GM23338 (cell line): ENCODE measurements at regions not wholly inside any gene's neighbourhood (a gene's known extent, or its start where the extent isn't known, plus 50 kb on each side); places are given as distances from the start of the nearest gene placed in this dataset.

Experiments
- ATAC-seq: fragments of 200-7000 bp; cut with Tn5 transposase; 3 replicates; pipeline ENCODE4 v1.9.1; 2020
- DNase-seq: peaks from one replicate; pipeline ENCODE4 v3.0.0-alpha.2; 2015; ENCODE audit warnings: low spot score
- H2AFZ ChIP-seq: fragments of 200-600 bp; sonication (generic); 2 replicates; pipeline ENCODE4 v1.8.0; 2016; ENCODE audit warnings: antibody characterized with exemption, mild to moderate bottlenecking, moderate library complexity
- H3F3A ChIP-seq: fragments of 200-600 bp; sonication (generic); replicated peaks from 2 replicates; pipeline ENCODE4 v1.8.0; 2017; ENCODE audit warnings: antibody characterized with exemption, mixed run types, low read depth
- H3K27ac ChIP-seq: fragments of 200-600 bp; sonication (generic); 2 replicates; pipeline ENCODE4 v1.6.1; 2016; ENCODE audit warnings: low read depth
- H3K27me3 ChIP-seq: fragments of 200-600 bp; sonication (generic); 2 replicates; pipeline ENCODE4 v1.8.0; 2016; ENCODE audit warnings: mild to moderate bottlenecking, mixed run types, moderate library complexity; ENCODE audit not compliant: insufficient read depth
- H3K36me3 ChIP-seq: fragments of 200-600 bp; sonication (generic); 2 replicates; pipeline ENCODE4 v1.8.0; 2016; ENCODE audit warnings: mild to moderate bottlenecking; ENCODE audit not compliant: insufficient read depth
- H3K4me1 ChIP-seq: fragments of 200-600 bp; sonication (generic); 2 replicates; pipeline ENCODE4 v1.8.0; 2016; ENCODE audit warnings: mild to moderate bottlenecking, moderate library complexity; ENCODE audit not compliant: insufficient read depth
- H3K4me2 ChIP-seq: fragments of 200-600 bp; sonication (generic); 2 replicates; pipeline ENCODE4 v1.7.1; 2017; ENCODE audit warnings: mixed run types
- H3K4me3 ChIP-seq: fragments of 200-600 bp; sonication (generic); 2 replicates; pipeline ENCODE4 v1.6.1; 2016; ENCODE audit warnings: mixed run types
- H3K79me2 ChIP-seq: fragments of 200-600 bp; sonication (generic); replicated peaks from 2 replicates; pipeline ENCODE4 v1.8.0; 2017; ENCODE audit warnings: mild to moderate bottlenecking; ENCODE audit not compliant: insufficient read depth
- H3K9me2 ChIP-seq: fragments of 200-600 bp; sonication (generic); 2 replicates; pipeline ENCODE4 v1.8.0; 2017; ENCODE audit not compliant: insufficient read depth
- H4K20me1 ChIP-seq: fragments of 200-600 bp; sonication (generic); replicated peaks from 2 replicates; pipeline ENCODE4 v1.8.0; 2017; ENCODE audit warnings: mild to moderate bottlenecking; ENCODE audit not compliant: insufficient read depth
- H3K27ac Mint-ChIP-seq: 2 replicates; pipeline ENCODE4 v1.8.0; 2020; ENCODE audit warnings: inconsistent platforms, mild to moderate bottlenecking, moderate library complexity, mixed read lengths
- H3K27me3 Mint-ChIP-seq: 3 replicates; pipeline ENCODE4 v1.8.0; 2022; ENCODE audit warnings: low read depth, mild to moderate bottlenecking, moderate library complexity, mixed read lengths, inconsistent platforms; ENCODE audit not compliant: insufficient read depth, poor library complexity
- H3K36me3 Mint-ChIP-seq: 3 replicates; pipeline ENCODE4 v1.8.0; 2021; ENCODE audit warnings: low read depth, mild to moderate bottlenecking, inconsistent platforms, moderate library complexity, mixed read lengths
- H3K4me1 Mint-ChIP-seq: 3 replicates; pipeline ENCODE4 v1.8.0; 2020; ENCODE audit warnings: mild to moderate bottlenecking, inconsistent platforms, mixed read lengths
- H3K4me3 Mint-ChIP-seq: 3 replicates; pipeline ENCODE4 v1.8.0; 2021; ENCODE audit warnings: moderate library complexity, mild to moderate bottlenecking, inconsistent platforms, mixed read lengths
- H3K9me3 Mint-ChIP-seq: 3 replicates; pipeline ENCODE4 v1.8.0; 2020; ENCODE audit warnings: moderate library complexity, mild to moderate bottlenecking, inconsistent platforms, mixed read lengths
- CTCF ChIP-seq, 2 experiments: fragments of 200-600 bp in 1 of 2; sonication (generic) in 1 of 2; conservative IDR thresholded peaks; 2 replicates each; pipeline versions ENCODE4 v1.5.1 to v1.6.1; 2016 to 2017; ENCODE audit warnings: antibody characterized with exemption in 2 of 2, low read depth in 2 of 2, mild to moderate bottlenecking in 2 of 2, moderate library complexity in 1 of 2
- EZH2 ChIP-seq: fragments of 200-600 bp; sonication (generic); IDR thresholded peaks from one replicate; pipeline ENCODE4 v1.8.0; 2017; ENCODE audit warnings: antibody characterized with exemption, mild to moderate bottlenecking, low read depth; ENCODE audit not compliant: unreplicated experiment
- EZH2phosphoT487 ChIP-seq: fragments of 200-600 bp; sonication (generic); IDR thresholded peaks from one replicate; pipeline ENCODE4 v1.8.1; 2018; ENCODE audit warnings: antibody characterized with exemption; ENCODE audit not compliant: unreplicated experiment
- JUNB ChIP-seq: IDR thresholded peaks from one replicate; pipeline ENCODE4 v1.6.1; 2016; ENCODE audit warnings: antibody characterized with exemption; ENCODE audit not compliant: unreplicated experiment
- NANOG ChIP-seq: IDR thresholded peaks from 2 replicates; pipeline ENCODE4 v1.6.1; 2016; ENCODE audit warnings: antibody characterized with exemption, borderline replicate concordance
- REST ChIP-seq: IDR thresholded peaks from one replicate; pipeline ENCODE4 v1.6.1; 2018; ENCODE audit warnings: antibody characterized with exemption; ENCODE audit not compliant: unreplicated experiment
- ZNF114 ChIP-seq: fragments of 250-450 bp; sonication (Bioruptor Pico); IDR thresholded peaks from 2 replicates; pipeline ENCODE4 v1.5.0; 2020; ENCODE audit warnings: mild to moderate bottlenecking, moderate library complexity
- ZNF331 ChIP-seq: fragments of 250-450 bp; sonication (Bioruptor Pico); IDR thresholded peaks from 2 replicates; pipeline ENCODE4 v1.5.0; 2020; ENCODE audit warnings: low read depth, mild to moderate bottlenecking, moderate library complexity
- ZNF462 ChIP-seq: fragments of 250-450 bp; sonication (Bioruptor Pico); IDR thresholded peaks from 2 replicates; pipeline ENCODE4 v1.5.0; 2020; ENCODE audit warnings: mild to moderate bottlenecking, moderate library complexity

GRCh38 chr1:229920683-229921082, 146.4 kb upstream of the GALNT2 start (continued):
- no peak for TF ChIP-seq ZNF462 (CRISPR knock-in tag)
- TF ChIP-seq NANOG = no peak
- TF ChIP-seq JUNB = no peak
- no peak for TF ChIP-seq CTCF (conservative IDR thresholded peaks at IDR 0.05; ENCODE audit: low read depth in 2 of 2)
- TF ChIP-seq ZNF331 (CRISPR knock-in tag) = no peak
- TF ChIP-seq EZH2 = no peak

- no peak overlapping the region for H3K4me3 Mint-ChIP-seq
- no peaks in the 10 kb centered on the region for H3K9me2 ChIP-seq
- no peak for DNase-seq
- H3K4me3 ChIP-seq = no peak overlapping the region
- H3K27ac ChIP-seq = no peak overlapping the region
- no peaks in the 10 kb centered on the region for H4K20me1 ChIP-seq
- H3K4me1 ChIP-seq = no peaks in the 10 kb centered on the region
- no peaks in the 10 kb centered on the region for H3K36me3 Mint-ChIP-seq
- no peaks in the 10 kb centered on the region for H3K27me3 ChIP-seq
- no peak overlapping the region for H3K27ac Mint-ChIP-seq
- no peaks in the 10 kb centered on the region for H3K36me3 ChIP-seq
- no peaks in the 10 kb centered on the region for H3K79me2 ChIP-seq
- H3K4me1 Mint-ChIP-seq = peaks cover 8% of the 10 kb centered on the region
- no peak for ATAC-seq
- no peak overlapping the region for H3K4me2 ChIP-seq
- no peaks in the 10 kb centered on the region for H3K9me3 Mint-ChIP-seq
- H2AFZ ChIP-seq = no peak overlapping the region
- no peaks in the 10 kb centered on the region for H3K27me3 Mint-ChIP-seq
- H3F3A ChIP-seq = no peaks in the 10 kb centered on the region
- TF ChIP-seq EZH2phosphoT487 (no peak), REST (no peak), JUNB (no peak), ZNF114 (CRISPR knock-in tag) (no peak)
Measured at GRCh38 chr1:229922249-229922648, 144.8 kb upstream of the GALNT2 start.
